K562 (cell line): ENCODE measurements at regions not wholly inside any gene's neighbourhood (a gene's known extent, or its start where the extent isn't known, plus 50 kb on each side); places are given as distances from the start of the nearest gene placed in this dataset.

Experiments used
- ATAC-seq: fragments of 200-7000 bp; cut with Tn5 transposase; 3 replicates; pipeline ENCODE4 v1.9.1; 2020; ENCODE audit warnings: moderate library complexity
- BruUV-seq: library from RNA; stranded (reverse); fragments of 400-500 nt; replicated peaks from 2 replicates; lab custom pipeline; 2021; lab: Mats Ljungman, UMichigan
- CTCF ChIA-PET: fragments of 300-600 bp; formaldehyde crosslinking; extraction: SDS; loops from one replicate; lab custom pipeline; 2021; ENCODE audit warnings: low intra/inter-chr PET ratio; lab: Yijun Ruan, JAX
- POLR2A ChIA-PET: fragments of 300-600, 350-650 bp; sonication (Branson Sonifier 250); formaldehyde crosslinking; extraction: SDS; loops from one replicate; lab custom pipeline; 2021; ENCODE audit warnings: antibody characterized with exemption, inconsistent platforms; lab: Yijun Ruan, JAX
- DNase-seq, 4 experiments: peaks; one replicate each; pipeline versions ENCODE4 v3.0.0 to v3.0.0-alpha.2; 2011 to 2018; ENCODE audit warnings: low spot score in 3 of 4, mixed read lengths in 3 of 4; ENCODE audit errors: extremely low read depth in 1 of 4
- FAIRE-seq: peaks from 2 replicates; lab custom pipeline; 2011; peaks lifted over from hg19 to GRCh38; lab: Jason Lieb, UNC
- H2AFZ ChIP-seq: 2 replicates; pipeline ENCODE4 v1.6.0; 2011; ENCODE audit warnings: low read depth, low read length, control low read depth, inconsistent platforms
- H3K27ac ChIP-seq: fragments of 200-600 bp; 3 replicates; pipeline ENCODE4 v1.8.0; 2011; ENCODE audit warnings: low read depth, mild to moderate bottlenecking, control low read depth, inconsistent platforms, low read length, moderate library complexity, mixed read lengths; ENCODE audit errors: extremely low read depth
- H3K27me3 ChIP-seq, 2 experiments: fragments of 300-600 bp in 1 of 2; 2 replicates in 1 of 2; 3 replicates in 1 of 2; pipeline versions ENCODE4 v1.6.0 to v1.8.0; 2011; ENCODE audit warnings: inconsistent platforms in 2 of 2, low read length in 2 of 2, mild to moderate bottlenecking in 1 of 2, mixed read lengths in 1 of 2, moderate library complexity in 1 of 2; ENCODE audit not compliant: control insufficient read depth in 2 of 2, insufficient read depth in 2 of 2
- H3K36me3 ChIP-seq: fragments of 300-600 bp; 3 replicates; pipeline ENCODE4 v1.8.0; 2011; ENCODE audit warnings: mild to moderate bottlenecking, low read length, inconsistent platforms; ENCODE audit not compliant: control insufficient read depth, insufficient read depth
- H3K4me1 ChIP-seq, 2 experiments: fragments of 200-600 bp in 1 of 2; replicated peaks in 1 of 2; 2 replicates in 1 of 2; 3 replicates in 1 of 2; pipeline versions ENCODE4 v1.5.1 to v1.8.0; 2011; ENCODE audit warnings: inconsistent platforms in 2 of 2, low read length in 2 of 2, mild to moderate bottlenecking in 1 of 2, mixed read lengths in 1 of 2, moderate library complexity in 1 of 2; ENCODE audit not compliant: control insufficient read depth in 2 of 2, insufficient read depth in 2 of 2
- H3K4me2 ChIP-seq: 2 replicates; pipeline ENCODE4 v1.6.1; 2011; ENCODE audit warnings: low read length, control low read depth, inconsistent platforms, mixed read lengths; ENCODE audit not compliant: insufficient read depth
- H3K4me3 ChIP-seq: fragments of 200-600 bp; sonication (generic), shearing (Covaris generic); 2 replicates; pipeline ENCODE4 v1.5.1; 2016; ENCODE audit warnings: control low read depth, inconsistent platforms
- H3K79me2 ChIP-seq: fragments of 200-600 bp; 3 replicates; pipeline ENCODE4 v1.8.0; 2011; ENCODE audit warnings: low read length, inconsistent platforms; ENCODE audit not compliant: control insufficient read depth, insufficient read depth
- H3K9ac ChIP-seq, 2 experiments: 2 replicates each; pipeline versions ENCODE4 v1.6.0 to v1.6.1; 2011; ENCODE audit warnings: low read depth in 2 of 2, low read length in 2 of 2, control low read depth in 1 of 2, inconsistent platforms in 1 of 2, mild to moderate bottlenecking in 1 of 2, mixed read lengths in 1 of 2; ENCODE audit not compliant: insufficient read depth in 1 of 2
- H3K9me1 ChIP-seq: one replicate; pipeline ENCODE4 v1.6.0; 2011; ENCODE audit warnings: inconsistent platforms, mild to moderate bottlenecking, low read length, moderate library complexity; ENCODE audit not compliant: control insufficient read depth, insufficient read depth
- H3K9me3 ChIP-seq: replicated peaks from 2 replicates; pipeline ENCODE4 v1.5.1; 2011; ENCODE audit warnings: low read depth, low read length, inconsistent platforms; ENCODE audit not compliant: control insufficient read depth, insufficient read depth
- H4K20me1 ChIP-seq: replicated peaks from 2 replicates; pipeline ENCODE4 v1.6.1; 2011; ENCODE audit warnings: low read length, inconsistent platforms, mixed read lengths; ENCODE audit not compliant: control insufficient read depth, insufficient read depth
- EP400 ChIP-seq: fragments of 450-650 bp; IDR thresholded peaks from 2 replicates; pipeline ENCODE4 v1.6.1; 2017; ENCODE audit warnings: antibody characterized with exemption, mild to moderate bottlenecking, moderate library complexity
- MBD2 ChIP-seq: sonication (generic); IDR thresholded peaks from 2 replicates; pipeline ENCODE4 v1.6.1; 2016; ENCODE audit warnings: low read depth, borderline replicate concordance
- NEUROD1 ChIP-seq: fragments of 150-350 bp; IDR thresholded peaks from 2 replicates; pipeline ENCODE4 v1.6.1; 2014; ENCODE audit warnings: borderline replicate concordance, low read length, low read depth; ENCODE audit not compliant: partially characterized antibody
- PCBP2 ChIP-seq: fragments of 200-400 bp; formaldehyde crosslinking; IDR thresholded peaks from 2 replicates; pipeline ENCODE4 v1.6.1; 2018; ENCODE audit warnings: low read length, low read depth, mild to moderate bottlenecking, moderate library complexity; ENCODE audit not compliant: poor library complexity, severe bottlenecking
- PTTG1 ChIP-seq: fragments of 450-650 bp; IDR thresholded peaks from 2 replicates; pipeline ENCODE4 v1.6.1; 2016; ENCODE audit warnings: low read depth, mild to moderate bottlenecking, missing genetic modification characterization, missing compliant biosample characterization
- WGBS: fragments of 100-300 bp; shearing (Covaris generic); methylation state at CpG from one replicate; pipeline ENCODE4 v1.1.6; 2016; ENCODE audit warnings: low coverage, mixed read lengths; ENCODE audit not compliant: insufficient coverage; ENCODE audit errors: missing lambda C conversion rate; 5-methylcytosine and 5-hydroxymethylcytosine counted together
- in situ Hi-C: fragments of 300-500 bp; cut with MboI; formaldehyde crosslinking; loops from 4 replicates; pipeline ENCODE4 v1.15.0; 2018; ENCODE audit warnings: inconsistent platforms, mixed read lengths
- intact Hi-C: fragments of 100-400 bp; cut with micrococcal nuclease; formaldehyde crosslinking; loops from 2 replicates; pipeline ENCODE4 v1.14.2; 2022
- TF ChIP-seq, protein P1 (sequence below): fragments of 250-450 bp; sonication (Bioruptor Pico); IDR thresholded peaks from 2 replicates; pipeline ENCODE4 v1.8.0; 2022; ENCODE audit warnings: inconsistent platforms, mild to moderate bottlenecking, moderate library complexity, borderline replicate concordance
- TF ChIP-seq, protein P2 (sequence below), 2 experiments: fragments of 450-650 bp; IDR thresholded peaks; 2 replicates each; pipeline ENCODE4 v1.6.1; 2016; ENCODE audit warnings: mild to moderate bottlenecking in 2 of 2, borderline replicate concordance in 1 of 2, low read depth in 1 of 2, moderate library complexity in 1 of 2

GRCh38 chr9:26483991-26484390 is 408.6 kb downstream of the CAAP1 start:
- H3K27ac ChIP-seq = no peak overlapping the region
- intact Hi-C loops = no loop called here
- no CpG with 5 or more reads among the region's 15 CpGs for WGBS
- TF ChIP-seq PCBP2 = no peak
- no peak for TF ChIP-seq NEUROD1
- H3K4me3 ChIP-seq = no peak overlapping the region
- no peak overlapping the region for H2AFZ ChIP-seq
- H3K4me1 ChIP-seq = no peaks in the 10 kb centered on the region
- H3K4me2 ChIP-seq = no peak overlapping the region
- no peaks in the 10 kb centered on the region for H3K36me3 ChIP-seq
- ChIA-PET CTCF (no interaction called here), POLR2A (no interaction called here)
- no peak for DNase-seq
- ATAC-seq = no peak
- H3K9ac ChIP-seq = no peak overlapping the region
- no peak for FAIRE-seq
- H3K27me3 ChIP-seq = no peaks in the 10 kb centered on the region
- in situ Hi-C loops = no loop called here
- no TSS peak for BruUV-seq
- H4K20me1 ChIP-seq = no peaks in the 10 kb centered on the region
- H3K9me3 ChIP-seq = no peaks in the 10 kb centered on the region
- no peaks in the 10 kb centered on the region for H3K9me1 ChIP-seq
- H3K79me2 ChIP-seq = no peaks in the 10 kb centered on the region

GRCh38 chr9:26477963-26478362 is 414.6 kb downstream of the CAAP1 start:
- Histone ChIP-seq H3K36me3 (no peaks in the 10 kb centered on the region), H3K9me1 (no peaks in the 10 kb centered on the region), H3K27me3 (no peaks in the 10 kb centered on the region), H3K4me3 (no peak overlapping the region), H4K20me1 (no peaks in the 10 kb centered on the region), H3K4me2 (no peak overlapping the region), H2AFZ (no peak overlapping the region), H3K4me1 (no peaks in the 10 kb centered on the region), H3K79me2 (no peaks in the 10 kb centered on the region), H3K9me3 (no peaks in the 10 kb centered on the region), H3K9ac (no peak overlapping the region), H3K27ac (no peak overlapping the region)
- intact Hi-C loops = no loop called here
- ChIA-PET POLR2A (no interaction called here), CTCF (no interaction called here)
- ATAC-seq (no peak), FAIRE-seq (no peak), DNase-seq (no peak)
- in situ Hi-C loops = no loop called here
- no TSS peak for BruUV-seq
- TF ChIP-seq, protein P1, sequence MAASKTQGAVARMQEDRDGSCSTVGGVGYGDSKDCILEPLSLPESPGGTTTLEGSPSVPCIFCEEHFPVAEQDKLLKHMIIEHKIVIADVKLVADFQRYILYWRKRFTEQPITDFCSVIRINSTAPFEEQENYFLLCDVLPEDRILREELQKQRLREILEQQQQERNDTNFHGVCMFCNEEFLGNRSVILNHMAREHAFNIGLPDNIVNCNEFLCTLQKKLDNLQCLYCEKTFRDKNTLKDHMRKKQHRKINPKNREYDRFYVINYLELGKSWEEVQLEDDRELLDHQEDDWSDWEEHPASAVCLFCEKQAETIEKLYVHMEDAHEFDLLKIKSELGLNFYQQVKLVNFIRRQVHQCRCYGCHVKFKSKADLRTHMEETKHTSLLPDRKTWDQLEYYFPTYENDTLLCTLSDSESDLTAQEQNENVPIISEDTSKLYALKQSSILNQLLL (CRISPR knock-in tag) = no peak
- no peak for TF ChIP-seq MBD2
- TF ChIP-seq, protein P2, sequence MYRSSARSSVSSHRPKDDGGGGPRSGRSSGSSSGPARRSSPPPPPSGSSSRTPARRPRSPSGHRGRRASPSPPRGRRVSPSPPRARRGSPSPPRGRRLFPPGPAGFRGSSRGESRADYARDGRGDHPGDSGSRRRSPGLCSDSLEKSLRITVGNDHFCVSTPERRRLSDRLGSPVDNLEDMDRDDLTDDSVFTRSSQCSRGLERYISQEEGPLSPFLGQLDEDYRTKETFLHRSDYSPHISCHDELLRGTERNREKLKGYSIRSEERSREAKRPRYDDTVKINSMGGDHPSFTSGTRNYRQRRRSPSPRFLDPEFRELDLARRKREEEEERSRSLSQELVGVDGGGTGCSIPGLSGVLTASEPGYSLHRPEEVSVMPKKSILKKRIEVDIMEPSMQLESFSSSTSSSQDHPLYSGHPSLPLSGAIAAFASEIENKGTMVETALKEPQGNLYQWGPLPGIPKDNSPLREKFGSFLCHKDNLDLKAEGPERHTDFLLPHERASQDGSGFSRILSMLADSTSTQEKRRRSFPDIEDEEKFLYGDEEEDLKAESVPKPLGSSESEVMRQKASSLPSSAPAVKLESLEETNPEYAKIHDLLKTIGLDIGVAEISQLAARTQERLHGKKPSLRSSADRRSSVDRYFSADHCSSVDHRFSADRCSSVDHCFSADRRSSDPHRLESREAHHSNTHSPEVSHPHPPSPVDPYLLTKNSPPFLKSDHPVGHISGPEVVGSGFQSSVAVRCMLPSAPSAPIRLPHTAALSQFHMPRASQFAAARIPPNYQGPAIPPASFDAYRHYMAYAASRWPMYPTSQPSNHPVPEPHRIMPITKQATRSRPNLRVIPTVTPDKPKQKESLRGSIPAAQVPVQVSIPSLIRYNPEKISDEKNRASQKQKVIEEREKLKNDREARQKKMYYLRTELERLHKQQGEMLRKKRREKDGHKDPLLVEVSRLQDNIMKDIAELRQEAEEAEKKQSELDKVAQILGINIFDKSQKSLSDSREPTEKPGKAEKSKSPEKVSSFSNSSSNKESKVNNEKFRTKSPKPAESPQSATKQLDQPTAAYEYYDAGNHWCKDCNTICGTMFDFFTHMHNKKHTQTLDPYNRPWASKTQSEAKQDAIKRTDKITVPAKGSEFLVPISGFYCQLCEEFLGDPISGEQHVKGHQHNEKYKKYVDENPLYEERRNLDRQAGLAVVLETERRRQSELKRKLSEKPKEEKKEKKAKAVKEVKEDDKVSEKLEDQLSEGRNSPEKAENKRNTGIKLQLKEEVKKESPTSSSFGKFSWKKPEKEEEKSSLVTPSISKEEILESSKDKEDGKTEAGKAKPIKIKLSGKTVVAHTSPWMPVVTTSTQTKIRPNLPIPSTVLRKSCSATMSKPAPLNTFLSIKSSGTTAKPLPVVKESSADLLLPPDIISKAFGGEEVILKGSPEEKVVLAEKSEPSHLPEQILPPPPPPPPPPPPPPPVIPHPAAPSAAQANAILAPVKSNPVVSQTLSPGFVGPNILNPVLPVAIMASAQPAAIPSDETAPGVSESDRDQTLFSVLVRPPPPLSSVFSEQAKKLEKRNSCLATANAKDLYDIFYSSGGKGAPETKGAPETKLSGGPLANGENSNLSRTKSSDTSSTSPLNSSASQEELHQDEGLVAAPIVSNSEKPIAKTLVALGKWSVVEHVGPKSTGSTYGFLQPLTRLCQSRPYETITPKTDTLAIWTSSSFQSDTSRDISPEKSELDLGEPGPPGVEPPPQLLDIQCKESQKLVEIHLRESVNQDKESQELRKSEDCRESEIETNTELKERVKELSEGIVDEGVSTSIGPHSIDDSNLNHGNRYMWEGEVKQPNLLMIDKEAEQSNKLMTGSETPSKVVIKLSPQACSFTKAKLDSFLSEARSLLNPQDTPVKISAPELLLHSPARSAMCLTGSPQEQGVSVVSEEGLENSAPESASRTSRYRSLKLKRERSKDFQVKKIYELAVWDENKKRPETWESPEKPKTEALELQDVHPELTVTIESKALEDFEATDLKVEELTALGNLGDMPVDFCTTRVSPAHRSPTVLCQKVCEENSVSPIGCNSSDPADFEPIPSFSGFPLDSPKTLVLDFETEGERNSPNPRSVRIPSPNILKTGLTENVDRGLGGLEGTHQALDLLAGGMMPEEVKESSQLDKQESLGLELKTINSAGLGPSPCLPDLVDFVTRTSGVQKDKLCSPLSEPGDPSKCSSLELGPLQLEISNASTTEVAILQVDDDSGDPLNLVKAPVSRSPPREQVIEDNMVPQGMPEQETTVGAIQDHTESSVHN (IDR thresholded peaks at IDR 0.05; ENCODE audit: borderline replicate concordance in 1 of 2, low read depth in 1 of 2) = no peak
- TF ChIP-seq PTTG1 = no peak
- no peak for TF ChIP-seq EP400
